ENCODE measurements at regions not wholly inside any gene's neighbourhood (a gene's known extent, or its start where the extent isn't known, plus 50 kb on each side); places are given as distances from the start of the nearest gene placed in this dataset.

DNA sequence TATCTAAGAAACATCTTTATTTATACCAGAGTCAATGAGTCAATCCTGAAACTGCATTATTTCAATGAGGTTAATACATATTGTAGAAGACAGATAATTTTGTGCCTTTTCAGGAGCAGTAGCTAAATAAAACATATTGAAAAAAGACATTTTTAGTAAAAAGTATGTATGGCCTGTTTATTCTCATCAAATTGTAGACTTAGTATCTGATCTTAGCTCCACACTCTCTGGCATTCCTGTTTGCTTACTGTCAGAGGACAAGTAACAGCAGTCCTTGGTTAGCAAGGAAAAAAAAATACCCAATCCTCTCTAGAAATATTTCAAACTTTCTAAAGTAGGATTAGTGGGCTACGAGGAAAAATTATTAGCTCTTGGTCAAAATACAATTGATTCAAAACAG is 50.5 kb upstream of the GUCY1A1 start:
- no peak for TF ChIP-seq CTCF (IDR thresholded peaks at IDR 0.05; ENCODE audit: low read depth, low read length)
- no peak for DNase-seq (ENCODE audit: extremely low read depth, low read depth)

DNA sequence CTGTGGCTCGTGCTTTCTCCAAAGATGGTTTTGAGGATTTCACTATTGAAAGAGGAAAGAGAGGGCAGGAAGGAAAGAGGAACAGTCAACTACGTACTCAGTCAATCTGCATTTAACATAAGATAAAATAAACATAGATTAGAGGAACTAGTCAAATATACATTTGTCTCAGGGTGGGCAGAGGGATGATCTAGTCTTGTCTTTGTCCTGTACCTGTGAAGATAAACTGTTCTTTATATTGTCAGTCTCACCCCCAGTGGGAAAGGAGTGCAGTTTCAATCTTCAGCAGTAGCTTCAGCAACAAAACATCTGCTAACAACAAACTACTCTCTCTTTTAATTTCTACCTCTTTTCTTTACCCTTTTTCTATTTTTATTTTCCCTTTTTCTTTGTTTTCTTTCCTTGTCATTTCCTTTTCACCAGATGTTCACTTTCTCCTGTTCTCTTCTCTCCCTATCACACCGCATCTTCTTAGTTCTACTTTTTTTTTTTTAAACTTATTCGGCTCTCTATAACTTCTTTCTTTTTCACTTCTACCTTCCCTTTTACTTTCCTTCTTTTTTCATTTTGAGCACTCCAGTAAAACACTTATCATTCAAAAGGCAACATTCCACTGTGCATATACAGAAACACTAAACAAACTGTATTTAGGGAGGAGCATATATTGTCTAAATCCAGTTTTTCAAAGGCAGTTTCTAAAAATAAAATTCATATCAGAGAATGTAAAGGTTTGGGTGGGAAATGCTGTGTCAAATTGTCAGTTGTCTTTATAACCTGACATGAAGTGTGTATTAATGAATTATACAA is 51.4 kb upstream of the GUCY1A1 start:
- no peak for DNase-seq (ENCODE audit: extremely low read depth, low read depth)
- TF ChIP-seq CTCF (IDR thresholded peaks at IDR 0.05; ENCODE audit: low read depth, low read length): no peak

DNA sequence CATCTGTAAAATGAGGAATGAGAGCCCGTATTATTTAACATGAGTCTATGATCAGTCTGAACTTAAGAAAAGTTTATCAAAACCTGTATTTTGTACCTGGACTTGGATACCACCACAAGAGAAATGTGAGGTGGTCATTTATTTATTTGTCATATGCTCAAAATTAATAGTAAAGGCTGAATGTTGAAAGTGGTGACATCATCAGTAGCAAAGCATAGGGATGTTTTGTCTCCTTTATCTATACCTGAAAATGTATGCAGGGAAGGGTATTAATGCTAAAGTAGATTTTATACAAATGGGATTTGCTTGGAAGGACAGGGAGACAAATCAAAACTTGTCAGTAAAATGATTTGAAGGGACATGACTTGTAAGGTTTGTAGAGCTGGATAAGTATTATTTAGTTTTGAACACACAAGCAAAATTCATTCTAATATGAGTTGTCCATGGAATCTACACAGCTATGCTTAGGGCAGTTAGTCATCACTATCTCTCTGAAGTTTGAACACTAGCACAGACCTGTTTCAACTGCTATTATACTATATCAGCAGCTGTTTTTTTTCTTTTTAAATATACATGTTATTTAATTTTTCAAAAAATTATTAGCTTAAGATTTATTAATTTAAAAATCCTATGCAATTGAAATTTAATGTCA is 52.4 kb upstream of the GUCY1A1 start:
- no peak for DNase-seq (ENCODE audit: extremely low read depth, low read depth)
- TF ChIP-seq CTCF (IDR thresholded peaks at IDR 0.05; ENCODE audit: low read depth, low read length): no peak

GRCh38 chr4:155612074-155612473 is 54.6 kb upstream of the GUCY1A1 start:
- DNase-seq (ENCODE audit: extremely low read depth, low read depth): no peak
- no peak for TF ChIP-seq CTCF (IDR thresholded peaks at IDR 0.05; ENCODE audit: low read depth, low read length)

DNA sequence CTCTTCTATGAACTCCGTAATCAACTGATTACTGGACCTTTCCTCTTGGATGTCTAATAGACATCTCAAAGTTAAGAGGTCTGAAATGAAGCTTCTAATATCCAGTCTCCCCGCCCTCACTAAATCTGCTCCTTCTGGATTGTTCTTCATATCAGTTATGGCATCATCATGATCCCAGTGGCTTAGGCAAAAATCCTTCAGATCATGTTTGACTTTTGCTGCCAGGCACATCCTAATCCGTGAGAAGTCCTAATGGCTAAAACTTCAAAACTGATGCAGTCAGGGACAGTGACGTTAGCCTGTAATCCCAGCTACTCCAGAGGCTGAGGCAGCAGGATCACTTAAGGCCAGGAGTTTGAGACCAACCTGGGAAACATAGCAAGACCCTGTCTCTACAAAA is 55.1 kb upstream of the GUCY1A1 start:
- no peak for DNase-seq (ENCODE audit: extremely low read depth, low read depth)
- no peak for TF ChIP-seq CTCF (IDR thresholded peaks at IDR 0.05; ENCODE audit: low read depth, low read length)

- no peak for DNase-seq (ENCODE audit: extremely low read depth, low read depth)
- TF ChIP-seq CTCF (IDR thresholded peaks at IDR 0.05; ENCODE audit: low read depth, low read length): no peak
These were observed 56.5 kb upstream of the GUCY1A1 start for GRCh38 chr4:155610143-155610542.

DNA sequence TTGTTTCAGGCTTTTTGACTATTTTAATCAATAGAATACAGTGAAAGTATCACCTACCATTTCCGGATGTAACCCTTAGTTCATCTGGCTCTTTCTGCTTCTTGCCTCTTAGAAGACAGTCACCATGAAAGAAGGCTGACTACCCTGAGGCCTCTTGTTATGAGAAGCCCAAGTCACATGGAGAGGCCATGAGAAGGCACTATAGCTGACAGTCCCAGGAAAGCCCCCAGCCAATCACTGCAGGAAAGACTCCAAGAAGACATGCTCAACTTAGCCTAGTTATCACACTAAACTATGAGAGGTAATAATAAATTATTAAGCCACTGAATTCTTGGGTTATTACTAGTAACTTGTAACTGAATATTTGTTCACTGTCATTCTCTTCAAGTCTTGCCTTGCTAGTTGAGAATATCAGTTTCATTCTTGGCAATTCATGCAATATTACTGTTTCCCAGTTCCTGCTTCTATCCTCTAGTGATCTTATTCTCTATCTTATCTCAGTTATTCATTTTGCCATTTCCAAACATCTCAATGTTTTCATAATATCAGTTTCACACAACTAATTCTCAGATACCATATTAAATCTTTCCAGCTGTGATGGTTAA is 57.1 kb upstream of the GUCY1A1 start:
- no peak for TF ChIP-seq CTCF (IDR thresholded peaks at IDR 0.05; ENCODE audit: low read depth, low read length)
- DNase-seq (ENCODE audit: extremely low read depth, low read depth): no peak
